ENCODE measurements at regions not wholly inside any gene's neighbourhood (a gene's known extent, or its start where the extent isn't known, plus 50 kb on each side); places are given as distances from the start of the nearest gene placed in this dataset.
A peak's percentile ranks its signal among the peaks of the same experiment; 100 is the strongest.

DNA sequence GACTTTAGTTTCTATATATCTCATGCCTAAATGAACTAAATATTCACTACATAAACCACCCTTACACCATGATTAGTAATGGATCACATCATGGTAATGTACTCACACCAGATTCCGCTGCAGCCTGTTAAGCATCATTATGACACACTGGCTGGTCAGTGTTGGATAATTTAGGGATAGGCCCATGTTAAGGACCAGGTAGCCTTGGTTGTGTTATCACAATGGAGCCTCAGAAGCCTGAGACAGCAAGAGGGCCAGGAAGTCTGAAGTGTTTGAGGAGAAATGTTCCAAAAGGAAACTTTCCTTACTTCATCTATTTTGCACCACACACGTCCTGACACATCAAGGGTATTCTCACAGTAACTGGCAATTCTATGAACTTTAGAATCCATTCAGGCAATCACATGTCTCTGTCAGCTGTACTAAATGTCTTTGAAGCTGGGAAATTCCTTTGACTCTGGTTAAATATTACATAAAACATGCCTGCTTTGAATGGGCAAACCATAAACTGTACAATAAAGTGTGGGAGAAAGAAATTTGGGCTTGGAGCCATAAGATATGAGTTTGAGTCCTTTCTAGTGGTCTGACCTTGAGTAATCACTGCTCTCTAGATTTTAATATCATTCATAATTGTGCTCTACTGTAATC is 105.3 kb upstream of the DPT start:
- Histone ChIP-seq H3K9me3 (ENCODE audit: control insufficient read depth, low read depth, low read length) (no peaks in the 10 kb centered on the region), H3K79me2 (ENCODE audit: control insufficient read depth, insufficient read depth, low read length) (no peaks in the 10 kb centered on the region), H2AFZ (ENCODE audit: control insufficient read depth, low read length) (no peak overlapping the region), H3K27me3 (ENCODE audit: control insufficient read depth, extremely low read depth, insufficient read depth, low read length) (no peaks in the 10 kb centered on the region), H4K20me1 (ENCODE audit: control insufficient read depth, extremely low read depth, insufficient read depth, low read length) (no peaks in the 10 kb centered on the region), H3K9ac (ENCODE audit: control insufficient read depth, extremely low read depth, insufficient read depth, low read length) (no peak overlapping the region), H3K4me1 (ENCODE audit: control insufficient read depth, extremely low read depth, insufficient read depth, low read length) (no peaks in the 10 kb centered on the region), H3K4me2 (ENCODE audit: control insufficient read depth, extremely low read depth, insufficient read depth, low read depth, low read length) (no peak overlapping the region), H3K9me1 (ENCODE audit: control insufficient read depth, extremely low read depth, insufficient read depth, low read length) (no peaks in the 10 kb centered on the region), H3K27ac (ENCODE audit: control insufficient read depth, insufficient read depth, low read length) (no peak overlapping the region), H3K4me3 (ENCODE audit: control insufficient read depth in 2 of 3, extremely low read depth in 1 of 3, insufficient read depth in 2 of 3, low read depth in 1 of 3, low read length in 3 of 3) (no peak overlapping the region), H3K36me3 (ENCODE audit: control insufficient read depth in 2 of 2, extremely low read depth in 1 of 2, insufficient read depth in 2 of 2, low read length in 2 of 2) (no peaks in the 10 kb centered on the region)
- dilution Hi-C loops (cut with MboI; ENCODE audit: extremely low pct_ligation_motif_present, low sequenced_read_pairs) = no loop called here
- FAIRE-seq = peak; percentile 9
- DNase-seq (ENCODE audit: low read depth, low spot score) = no peak
- TF ChIP-seq, protein P1, sequence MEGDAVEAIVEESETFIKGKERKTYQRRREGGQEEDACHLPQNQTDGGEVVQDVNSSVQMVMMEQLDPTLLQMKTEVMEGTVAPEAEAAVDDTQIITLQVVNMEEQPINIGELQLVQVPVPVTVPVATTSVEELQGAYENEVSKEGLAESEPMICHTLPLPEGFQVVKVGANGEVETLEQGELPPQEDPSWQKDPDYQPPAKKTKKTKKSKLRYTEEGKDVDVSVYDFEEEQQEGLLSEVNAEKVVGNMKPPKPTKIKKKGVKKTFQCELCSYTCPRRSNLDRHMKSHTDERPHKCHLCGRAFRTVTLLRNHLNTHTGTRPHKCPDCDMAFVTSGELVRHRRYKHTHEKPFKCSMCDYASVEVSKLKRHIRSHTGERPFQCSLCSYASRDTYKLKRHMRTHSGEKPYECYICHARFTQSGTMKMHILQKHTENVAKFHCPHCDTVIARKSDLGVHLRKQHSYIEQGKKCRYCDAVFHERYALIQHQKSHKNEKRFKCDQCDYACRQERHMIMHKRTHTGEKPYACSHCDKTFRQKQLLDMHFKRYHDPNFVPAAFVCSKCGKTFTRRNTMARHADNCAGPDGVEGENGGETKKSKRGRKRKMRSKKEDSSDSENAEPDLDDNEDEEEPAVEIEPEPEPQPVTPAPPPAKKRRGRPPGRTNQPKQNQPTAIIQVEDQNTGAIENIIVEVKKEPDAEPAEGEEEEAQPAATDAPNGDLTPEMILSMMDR (optimal IDR thresholded peaks at IDR 0.05 in 1 of 3, IDR thresholded peaks at IDR 0.05 in 1 of 3, conservative IDR thresholded peaks at IDR 0.05 in 1 of 3; ENCODE audit: extremely low read depth in 1 of 3, insufficient read depth in 2 of 3, low read length in 3 of 3) = no peak
- no peak for TF ChIP-seq EZH2 (IDR thresholded peaks at IDR 0.05; ENCODE audit: low read length)

DNA sequence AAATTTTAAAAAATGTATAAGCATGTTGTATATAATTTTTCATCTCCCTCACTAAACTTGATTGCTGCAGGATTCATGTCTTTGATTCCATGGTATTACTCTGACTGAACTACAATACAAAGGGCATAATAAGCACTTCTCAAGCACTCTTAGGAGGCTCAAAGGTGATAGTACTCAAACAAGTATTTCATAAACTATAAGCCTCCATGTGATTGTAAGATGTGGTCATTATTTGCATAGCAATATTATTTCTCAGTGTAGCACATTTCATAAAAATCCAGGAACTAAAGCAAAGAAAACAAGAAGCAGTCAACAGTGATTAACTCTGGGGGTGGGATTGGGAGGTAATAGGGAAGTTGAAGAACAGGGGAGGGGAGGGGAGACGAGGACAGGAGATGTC is 106.2 kb upstream of the DPT start:
- no peak overlapping the region for H3K27ac ChIP-seq (ENCODE audit: control insufficient read depth, insufficient read depth, low read length)
- H4K20me1 ChIP-seq (ENCODE audit: control insufficient read depth, extremely low read depth, insufficient read depth, low read length) = no peaks in the 10 kb centered on the region
- dilution Hi-C loops (cut with MboI; ENCODE audit: extremely low pct_ligation_motif_present, low sequenced_read_pairs) = no loop called here
- no peak overlapping the region for H3K4me2 ChIP-seq (ENCODE audit: control insufficient read depth, extremely low read depth, insufficient read depth, low read depth, low read length)
- TF ChIP-seq, protein P1 (optimal IDR thresholded peaks at IDR 0.05 in 1 of 3, IDR thresholded peaks at IDR 0.05 in 1 of 3, conservative IDR thresholded peaks at IDR 0.05 in 1 of 3; ENCODE audit: extremely low read depth in 1 of 3, insufficient read depth in 2 of 3, low read length in 3 of 3) = no peak
- no peak for TF ChIP-seq EZH2 (IDR thresholded peaks at IDR 0.05; ENCODE audit: low read length)
- no peak for FAIRE-seq
- no peak overlapping the region for H3K4me3 ChIP-seq (ENCODE audit: control insufficient read depth in 2 of 3, extremely low read depth in 1 of 3, insufficient read depth in 2 of 3, low read depth in 1 of 3, low read length in 3 of 3)
- DNase-seq (ENCODE audit: low read depth, low spot score) = no peak
- no peaks in the 10 kb centered on the region for H3K4me1 ChIP-seq (ENCODE audit: control insufficient read depth, extremely low read depth, insufficient read depth, low read length)
- no peaks in the 10 kb centered on the region for H3K36me3 ChIP-seq (ENCODE audit: control insufficient read depth in 2 of 2, extremely low read depth in 1 of 2, insufficient read depth in 2 of 2, low read length in 2 of 2)
- H3K9me1 ChIP-seq (ENCODE audit: control insufficient read depth, extremely low read depth, insufficient read depth, low read length) = no peaks in the 10 kb centered on the region
- H2AFZ ChIP-seq (ENCODE audit: control insufficient read depth, low read length) = no peak overlapping the region
- no peak overlapping the region for H3K9ac ChIP-seq (ENCODE audit: control insufficient read depth, extremely low read depth, insufficient read depth, low read length)
- H3K27me3 ChIP-seq (ENCODE audit: control insufficient read depth, extremely low read depth, insufficient read depth, low read length) = no peaks in the 10 kb centered on the region
- no peaks in the 10 kb centered on the region for H3K9me3 ChIP-seq (ENCODE audit: control insufficient read depth, low read depth, low read length)
- H3K79me2 ChIP-seq (ENCODE audit: control insufficient read depth, insufficient read depth, low read length) = no peaks in the 10 kb centered on the region

Data from keratinocyte (primary cell).